ENCODE measurements at regions not wholly inside any gene's neighbourhood (a gene's known extent, or its start where the extent isn't known, plus 50 kb on each side); places are given as distances from the start of the nearest gene placed in this dataset.

DNA sequence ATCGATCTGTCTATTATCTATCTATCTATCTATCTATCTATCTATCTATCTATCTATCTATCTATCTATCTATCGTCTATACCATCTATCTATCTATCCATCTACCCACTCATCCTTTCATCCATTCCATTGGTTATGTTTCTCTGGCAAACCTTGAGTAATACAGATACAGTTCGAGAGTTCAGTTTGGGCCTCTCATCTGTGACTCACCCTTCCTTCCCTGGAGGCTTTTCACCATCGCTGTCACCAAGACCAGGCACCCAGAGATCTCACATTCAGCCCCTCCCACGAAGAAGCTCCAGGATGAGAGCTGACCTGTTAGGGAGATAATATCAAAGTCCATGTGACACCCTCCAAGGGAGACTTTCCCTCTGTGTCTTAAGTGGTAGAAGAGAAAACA is 164.1 kb upstream of the CELF4 start:
- TF ChIP-seq POLR2A (IDR thresholded peaks at IDR 0.05) = no peak
- TF ChIP-seq, protein P1, sequence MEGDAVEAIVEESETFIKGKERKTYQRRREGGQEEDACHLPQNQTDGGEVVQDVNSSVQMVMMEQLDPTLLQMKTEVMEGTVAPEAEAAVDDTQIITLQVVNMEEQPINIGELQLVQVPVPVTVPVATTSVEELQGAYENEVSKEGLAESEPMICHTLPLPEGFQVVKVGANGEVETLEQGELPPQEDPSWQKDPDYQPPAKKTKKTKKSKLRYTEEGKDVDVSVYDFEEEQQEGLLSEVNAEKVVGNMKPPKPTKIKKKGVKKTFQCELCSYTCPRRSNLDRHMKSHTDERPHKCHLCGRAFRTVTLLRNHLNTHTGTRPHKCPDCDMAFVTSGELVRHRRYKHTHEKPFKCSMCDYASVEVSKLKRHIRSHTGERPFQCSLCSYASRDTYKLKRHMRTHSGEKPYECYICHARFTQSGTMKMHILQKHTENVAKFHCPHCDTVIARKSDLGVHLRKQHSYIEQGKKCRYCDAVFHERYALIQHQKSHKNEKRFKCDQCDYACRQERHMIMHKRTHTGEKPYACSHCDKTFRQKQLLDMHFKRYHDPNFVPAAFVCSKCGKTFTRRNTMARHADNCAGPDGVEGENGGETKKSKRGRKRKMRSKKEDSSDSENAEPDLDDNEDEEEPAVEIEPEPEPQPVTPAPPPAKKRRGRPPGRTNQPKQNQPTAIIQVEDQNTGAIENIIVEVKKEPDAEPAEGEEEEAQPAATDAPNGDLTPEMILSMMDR (IDR thresholded peaks at IDR 0.05 in 8 of 11, conservative IDR thresholded peaks at IDR 0.05 in 3 of 11) = no peak
- no peak for TF ChIP-seq POLR2AphosphoS5 (IDR thresholded peaks at IDR 0.05)
